ENCODE measurements at regions not wholly inside any gene's neighbourhood (a gene's known extent, or its start where the extent isn't known, plus 50 kb on each side); places are given as distances from the start of the nearest gene placed in this dataset.

GRCh38 chr16:87068762-87069150 is 248.4 kb downstream of the C16orf95 start:
- DNase-seq: no peak
- H3K27ac Mint-ChIP-seq: no peak overlapping the region
- H3K9me3 Mint-ChIP-seq: no peaks in the 10 kb centered on the region
- POLR2A ChIA-PET: no interaction called here
- intact Hi-C loops (cut with micrococcal nuclease): no loop called here
- H3K27me3 Mint-ChIP-seq: peaks cover 10% of the 10 kb centered on the region
- no peak overlapping the region for H3K4me3 Mint-ChIP-seq
- no peaks in the 10 kb centered on the region for H3K36me3 Mint-ChIP-seq (ENCODE audit: low read depth)
- ATAC-seq (ENCODE audit: low read depth): no peak
- CTCF ChIA-PET: no interaction called here
- no peak for TF ChIP-seq CTCF (IDR thresholded peaks at IDR 0.05)
- H3K4me1 Mint-ChIP-seq: peaks cover 11% of the 10 kb centered on the region

- no peak for ATAC-seq (ENCODE audit: low read depth)
- CTCF ChIA-PET: no interaction called here
- H3K4me3 Mint-ChIP-seq: no peak overlapping the region
- intact Hi-C loops (cut with micrococcal nuclease): no loop called here
- peaks cover 11% of the 10 kb centered on the region for H3K4me1 Mint-ChIP-seq
- POLR2A ChIA-PET: no interaction called here
- no peaks in the 10 kb centered on the region for H3K36me3 Mint-ChIP-seq (ENCODE audit: low read depth)
- peaks cover 2% of the 10 kb centered on the region for H3K27me3 Mint-ChIP-seq
- H3K27ac Mint-ChIP-seq: no peak overlapping the region
- no peaks in the 10 kb centered on the region for H3K9me3 Mint-ChIP-seq
- TF ChIP-seq CTCF (IDR thresholded peaks at IDR 0.05): no peak
- no peak for DNase-seq
Measured at GRCh38 chr16:87070657-87071056, 246.5 kb downstream of the C16orf95 start.

- CTCF ChIA-PET: no interaction called here
Measured at GRCh38 chr16:87072101-87072500, 245.1 kb downstream of the C16orf95 start.

GRCh38 chr16:87074641-87075318 is 242.4 kb downstream of the C16orf95 start:
- Mint-ChIP-seq H3K36me3 (ENCODE audit: low read depth) (no peaks in the 10 kb centered on the region), H3K4me3 (peak overlapping the region; percentile 21), H3K4me1 (peaks cover 6% of the 10 kb centered on the region), H3K9me3 (peaks cover 6% of the 10 kb centered on the region), H3K27me3 (peaks cover 2% of the 10 kb centered on the region), H3K27ac (peak overlapping the region; percentile 71)
- POLR2A ChIA-PET: no interaction called here
- DNase-seq (no peak), ATAC-seq (ENCODE audit: low read depth) (peak; percentile 57)
- no peak for TF ChIP-seq CTCF (IDR thresholded peaks at IDR 0.05)
- CTCF ChIA-PET: interaction anchor here (1.0 kb wide), 1 partner anchor 12 kb away, joined by 3 read pairs; no protein-coding TSS in a partner anchor
- intact Hi-C loops (cut with micrococcal nuclease): loop anchor here (5.0 kb wide), 1 partner anchor 497 kb away; the partner anchor contains the start of gene FOXL1

More at GRCh38 chr16:87072101-87072500, 245.1 kb downstream of the C16orf95 start:
- intact Hi-C loops (cut with micrococcal nuclease): no loop called here
- Mint-ChIP-seq H3K36me3 (ENCODE audit: low read depth) (no peaks in the 10 kb centered on the region), H3K27me3 (peaks cover 4% of the 10 kb centered on the region), H3K4me1 (peaks cover 6% of the 10 kb centered on the region), H3K27ac (no peak overlapping the region), H3K4me3 (no peak overlapping the region), H3K9me3 (no peaks in the 10 kb centered on the region)
- no peak for TF ChIP-seq CTCF (IDR thresholded peaks at IDR 0.05)
- POLR2A ChIA-PET: no interaction called here
- no peak for ATAC-seq (ENCODE audit: low read depth)
- DNase-seq: no peak

GRCh38 chr16:87075319-87075860 is 241.8 kb downstream of the C16orf95 start:
- peaks cover 6% of the 10 kb centered on the region for H3K4me1 Mint-ChIP-seq
- no peaks in the 10 kb centered on the region for H3K36me3 Mint-ChIP-seq (ENCODE audit: low read depth)
- H3K9me3 Mint-ChIP-seq: peaks cover 10% of the 10 kb centered on the region
- POLR2A ChIA-PET: no interaction called here
- CTCF ChIA-PET: interaction anchor here (1.0 to 1.2 kb wide), 2 partner anchors 12 to 13 kb away, joined by 3 to 5 read pairs; no protein-coding TSS in a partner anchor
- intact Hi-C loops (cut with micrococcal nuclease): loop anchor here (5.0 kb wide), 1 partner anchor 498 kb away; the partner anchor contains the start of gene FOXL1
- no peak for DNase-seq
- TF ChIP-seq CTCF (IDR thresholded peaks at IDR 0.05): no peak
- ATAC-seq (ENCODE audit: low read depth): no peak
- no peak overlapping the region for H3K4me3 Mint-ChIP-seq
- H3K27ac Mint-ChIP-seq: peak overlapping the region; percentile 71
- peaks cover 2% of the 10 kb centered on the region for H3K27me3 Mint-ChIP-seq

Data from activated B cell treated with CpG ODN at 0.5 μM for 24 hours (primary cell).